SHP77 (cell line): ENCODE measurements at regions not wholly inside any gene's neighbourhood (a gene's known extent, or its start where the extent isn't known, plus 50 kb on each side); places are given as distances from the start of the nearest gene placed in this dataset.
"Not testable (repeated sequence)": the region's sequence is repeated elsewhere in the genome, so short reads cannot be mapped to it uniquely, and the experiment has no call there.

Experiments used
- DNase-seq, 2 experiments: peaks; one replicate each; lab custom pipeline; 2025; lab: John Stamatoyannopoulos, UW

- not testable (repeated sequence) for DNase-seq
These were observed 197.6 kb upstream of the FBN2 start for GRCh38 chr5:128735656-128736055.

GRCh38 chr5:128736553-128736952, 198.5 kb upstream of the FBN2 start:
- DNase-seq = no peak

- no peak for DNase-seq
These were observed 211.3 kb upstream of the FBN2 start for GRCh38 chr5:128749136-128749898.

GRCh38 chr5:128750155-128750554, 212.1 kb upstream of the FBN2 start:
- DNase-seq = no peak

GRCh38 chr5:128757196-128757959, 207.9 kb upstream of the SLC27A6 start:
- no peak for DNase-seq

GRCh38 chr5:128762661-128763306, 202.5 kb upstream of the SLC27A6 start:
- DNase-seq = no peak

GRCh38 chr5:128763321-128763720, 202.0 kb upstream of the SLC27A6 start:
- DNase-seq = no peak

- DNase-seq = no peak
These were observed 200.5 kb upstream of the SLC27A6 start for GRCh38 chr5:128764601-128765310.

GRCh38 chr5:128765448-128766061, 199.7 kb upstream of the SLC27A6 start:
- DNase-seq = no peak

- no peak for DNase-seq
These were observed 198.9 kb upstream of the SLC27A6 start for GRCh38 chr5:128766406-128766805.

GRCh38 chr5:128770907-128771306, 194.4 kb upstream of the SLC27A6 start:
- no peak for DNase-seq

GRCh38 chr5:128772356-128772755, 192.9 kb upstream of the SLC27A6 start:
- no peak for DNase-seq

GRCh38 chr5:128773378-128773777, 191.9 kb upstream of the SLC27A6 start:
- DNase-seq = no peak

GRCh38 chr5:128774605-128775004, 190.7 kb upstream of the SLC27A6 start:
- DNase-seq = no peak

GRCh38 chr5:128775558-128775957, 189.7 kb upstream of the SLC27A6 start:
- DNase-seq = no peak

GRCh38 chr5:128777052-128777451, 188.2 kb upstream of the SLC27A6 start:
- no peak for DNase-seq

GRCh38 chr5:128778474-128778873, 186.8 kb upstream of the SLC27A6 start:
- DNase-seq = no peak

- no peak for DNase-seq
These were observed 182.8 kb upstream of the SLC27A6 start for GRCh38 chr5:128782446-128782845.

GRCh38 chr5:128784726-128785125, 180.6 kb upstream of the SLC27A6 start:
- no peak for DNase-seq

- no peak for DNase-seq
These were observed 174.0 kb upstream of the SLC27A6 start for GRCh38 chr5:128791312-128791711.

- no peak for DNase-seq
These were observed 168.8 kb upstream of the SLC27A6 start for GRCh38 chr5:128796506-128796905.

- DNase-seq = no peak
These were observed 166.4 kb upstream of the SLC27A6 start for GRCh38 chr5:128798871-128799270.
